Activated naive CD4-positive, alpha-beta T cell (primary cell): ENCODE measurements at regions not wholly inside any gene's neighbourhood (a gene's known extent, or its start where the extent isn't known, plus 50 kb on each side); places are given as distances from the start of the nearest gene placed in this dataset.

Experiments
- DNase-seq, 4 experiments: peaks; one replicate each; lab custom pipeline; 2025; lab: John Stamatoyannopoulos, UW

- no peak for DNase-seq
Observed at GRCh38 chr7:98565103-98565502, 52.0 kb upstream of the NPTX2 start.

DNA sequence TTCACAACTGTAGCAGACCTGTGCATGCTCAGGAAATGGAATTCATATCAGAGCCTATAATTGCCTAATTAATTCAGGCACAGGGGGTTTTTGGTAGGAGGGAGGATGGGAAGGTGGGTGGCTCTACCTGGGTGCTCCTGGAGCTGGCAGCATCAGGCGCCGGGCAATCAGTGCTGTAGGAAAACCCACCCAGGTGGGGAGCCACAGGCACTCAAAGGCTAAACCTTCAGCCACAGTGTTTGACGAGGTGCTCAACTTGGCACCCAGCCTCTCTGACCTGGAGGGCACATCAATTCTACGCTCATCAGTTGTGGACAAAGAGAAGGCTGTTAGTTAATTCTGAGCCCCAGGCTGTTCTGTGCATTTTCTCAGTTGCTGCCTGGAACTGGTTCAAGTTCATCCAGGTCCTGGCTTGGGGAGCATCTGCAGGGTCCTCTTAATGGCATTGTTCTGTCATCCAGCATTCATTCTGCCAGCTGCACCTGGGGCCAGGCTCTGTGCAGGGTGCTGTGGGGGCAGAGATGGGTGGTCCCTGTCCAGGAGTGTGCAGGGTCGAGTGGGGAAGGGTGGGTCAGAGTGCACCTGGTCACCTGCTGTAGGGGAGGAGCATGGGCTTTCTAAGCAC is 54.1 kb upstream of the NPTX2 start:
- no peak for DNase-seq

DNA sequence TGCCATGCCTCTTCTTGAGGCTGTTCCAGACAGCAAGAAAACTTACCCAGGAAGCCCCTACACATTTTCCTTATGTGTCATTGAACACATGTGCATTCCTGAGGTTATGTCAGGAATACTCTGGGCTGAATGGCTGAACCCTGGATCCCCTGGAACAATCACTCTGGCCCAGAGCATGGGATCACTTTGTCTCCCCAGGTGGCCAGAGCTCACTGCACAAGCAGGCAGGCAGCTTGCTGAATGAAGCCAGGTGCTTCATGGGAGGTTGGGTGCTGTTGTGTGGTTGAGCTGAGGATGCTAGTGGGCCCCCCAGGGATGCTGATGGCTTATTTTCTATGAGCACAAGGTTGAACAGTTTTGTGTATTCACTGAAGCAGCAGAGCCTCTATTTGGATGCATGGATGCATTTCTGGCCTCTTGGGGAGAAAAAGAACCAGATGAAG is 54.7 kb upstream of the NPTX2 start:
- DNase-seq = no peak

- no peak for DNase-seq
Observed at GRCh38 chr7:98559958-98560357, 57.1 kb upstream of the NPTX2 start.

DNA sequence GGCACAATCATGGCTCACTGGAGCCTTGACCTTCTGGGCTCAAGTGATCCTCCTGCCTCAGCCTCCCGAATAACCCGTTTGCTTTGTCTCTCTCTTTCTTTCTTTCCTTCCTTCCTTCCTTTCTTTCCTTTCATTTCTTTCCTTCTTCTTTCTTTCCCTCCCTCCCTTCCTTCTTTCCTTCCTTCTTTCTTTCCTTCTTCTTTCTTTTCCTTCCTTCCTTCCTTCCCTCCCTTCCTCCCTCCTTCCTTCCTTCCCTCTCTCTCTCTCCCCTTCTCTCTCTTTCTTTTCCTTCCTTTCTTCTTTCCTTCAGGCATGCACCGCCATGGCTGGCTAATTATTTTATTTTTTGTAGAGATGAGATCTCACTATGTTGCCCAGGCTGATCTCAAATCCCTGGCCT is 57.9 kb upstream of the NPTX2 start:
- no peak for DNase-seq

DNA sequence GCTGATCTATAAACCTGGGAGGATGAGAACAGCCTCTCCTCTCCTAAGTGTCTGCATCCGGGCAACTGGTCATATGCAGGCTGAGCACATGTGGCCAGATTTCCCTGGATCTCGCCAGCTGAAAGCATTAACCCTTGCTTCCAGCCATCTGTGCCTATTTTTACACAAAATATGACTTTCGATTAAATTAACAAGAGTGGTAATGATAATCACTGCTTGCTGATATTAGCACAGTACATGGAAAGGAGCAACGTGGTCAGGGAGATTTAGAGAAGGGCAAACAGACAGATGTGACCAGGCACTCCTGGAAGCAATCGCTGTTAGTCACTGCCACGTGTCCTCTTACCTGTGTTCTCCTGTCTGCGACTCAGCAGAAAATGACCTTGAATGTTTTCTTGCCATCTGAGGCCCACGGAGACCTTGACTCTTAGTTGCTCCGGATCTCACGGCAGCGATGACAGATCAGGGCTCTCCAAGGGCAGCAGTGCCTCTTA is 59.5 kb upstream of the NPTX2 start:
- no peak for DNase-seq

DNA sequence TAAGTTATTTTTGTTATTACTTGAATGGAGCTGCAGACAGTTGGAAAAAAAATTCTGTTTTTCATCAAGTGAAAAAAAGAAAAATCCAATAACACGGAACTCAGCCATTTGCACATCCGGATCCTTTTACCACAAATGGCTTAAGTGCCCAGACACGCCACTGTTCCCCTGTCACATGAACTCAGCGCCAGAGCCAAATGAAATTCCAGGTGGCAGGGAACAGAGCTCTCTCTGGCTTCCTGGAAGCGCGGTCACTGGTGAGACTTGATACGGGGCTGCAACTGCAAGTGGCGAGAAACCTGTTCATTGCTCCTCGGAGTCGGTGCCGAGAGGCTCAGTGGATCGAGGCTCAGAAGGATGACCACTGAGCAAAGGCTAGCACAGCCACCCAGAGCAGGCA is 60.8 kb upstream of the NPTX2 start:
- no peak for DNase-seq

DNA sequence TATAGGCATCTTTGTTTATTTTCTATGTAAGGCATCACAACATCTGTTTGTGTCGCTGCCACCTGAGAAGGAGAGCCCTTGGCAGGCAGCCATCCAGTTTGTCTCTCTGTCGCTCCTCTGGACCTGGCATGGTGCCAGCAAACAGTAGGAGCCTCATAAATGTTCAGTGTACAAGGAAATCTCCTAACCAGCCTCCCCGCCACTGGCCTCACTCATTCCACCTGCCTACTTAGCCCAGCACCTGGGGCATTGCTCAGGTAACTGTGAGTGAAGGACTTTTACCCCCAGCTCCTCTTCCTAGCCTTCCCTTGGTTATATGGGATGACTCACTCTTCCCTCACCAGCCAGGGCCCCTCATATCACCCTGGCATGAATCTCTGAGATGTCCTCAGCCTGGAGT is 61.7 kb upstream of the NPTX2 start:
- DNase-seq = no peak

GRCh38 chr7:98553666-98554065 is 63.4 kb upstream of the NPTX2 start:
- DNase-seq = no peak

- no peak for DNase-seq
Observed at GRCh38 chr7:98551611-98552273, 65.3 kb upstream of the NPTX2 start.

- DNase-seq = no peak
Observed at GRCh38 chr7:98548971-98549370, 68.1 kb upstream of the NPTX2 start.

- DNase-seq = no peak
Observed at GRCh38 chr7:98548370-98548769, 68.7 kb upstream of the NPTX2 start.

DNA sequence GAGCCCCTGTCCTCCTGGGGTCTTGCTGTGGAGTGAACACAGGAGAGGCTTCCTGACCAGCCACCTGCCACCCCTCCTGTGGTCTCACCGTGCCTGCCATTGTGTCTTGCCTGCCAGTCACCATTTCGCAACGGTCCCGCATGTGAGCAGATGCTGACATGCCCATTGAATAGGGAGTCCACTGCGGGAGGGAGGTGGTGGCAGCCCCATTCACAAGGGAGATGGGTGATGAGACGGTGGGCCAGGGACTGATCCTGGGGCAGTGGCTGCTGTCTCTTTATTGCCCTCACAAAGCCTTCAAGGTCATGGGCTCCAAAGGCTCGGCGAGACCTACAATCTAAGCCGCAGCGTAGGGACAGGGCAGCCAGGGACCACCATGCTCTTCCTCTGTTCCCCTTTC is 76.0 kb upstream of the NPTX2 start:
- no peak for DNase-seq

GRCh38 chr7:98539865-98540264 is 77.2 kb upstream of the NPTX2 start:
- DNase-seq = no peak

GRCh38 chr7:98536803-98537202 is 80.3 kb upstream of the NPTX2 start:
- DNase-seq = no peak

GRCh38 chr7:98534493-98534892 is 82.6 kb upstream of the NPTX2 start:
- DNase-seq = no peak

DNA sequence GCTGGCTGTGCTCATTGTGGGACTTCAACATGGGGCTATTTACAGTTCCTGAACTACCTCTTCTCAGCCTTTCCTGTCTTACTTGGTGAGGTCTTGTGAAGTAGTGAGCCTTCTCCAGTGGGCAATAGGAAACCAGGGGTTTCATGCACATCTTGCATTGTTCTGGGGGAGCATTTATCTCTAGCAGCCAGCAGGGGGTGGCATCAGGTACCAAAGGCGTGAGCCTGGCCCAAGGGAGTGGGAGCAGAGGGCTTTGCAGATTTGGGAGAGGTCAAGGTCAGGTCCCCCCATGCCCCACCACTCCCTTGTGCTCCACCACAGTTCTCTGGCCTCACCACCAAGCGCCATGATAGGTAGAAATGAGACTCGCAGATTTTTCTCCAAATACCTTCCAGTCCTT is 85.4 kb upstream of the NPTX2 start:
- no peak for DNase-seq

- DNase-seq = no peak
Observed at GRCh38 chr7:98528079-98528478, 89.0 kb upstream of the NPTX2 start.

- no peak for DNase-seq
Observed at GRCh38 chr7:98526059-98526458, 91.0 kb upstream of the NPTX2 start.

GRCh38 chr7:98521089-98521692 is 95.9 kb upstream of the NPTX2 start:
- no peak for DNase-seq

- DNase-seq = no peak
Observed at GRCh38 chr7:98520356-98520951, 96.6 kb upstream of the NPTX2 start.

DNA sequence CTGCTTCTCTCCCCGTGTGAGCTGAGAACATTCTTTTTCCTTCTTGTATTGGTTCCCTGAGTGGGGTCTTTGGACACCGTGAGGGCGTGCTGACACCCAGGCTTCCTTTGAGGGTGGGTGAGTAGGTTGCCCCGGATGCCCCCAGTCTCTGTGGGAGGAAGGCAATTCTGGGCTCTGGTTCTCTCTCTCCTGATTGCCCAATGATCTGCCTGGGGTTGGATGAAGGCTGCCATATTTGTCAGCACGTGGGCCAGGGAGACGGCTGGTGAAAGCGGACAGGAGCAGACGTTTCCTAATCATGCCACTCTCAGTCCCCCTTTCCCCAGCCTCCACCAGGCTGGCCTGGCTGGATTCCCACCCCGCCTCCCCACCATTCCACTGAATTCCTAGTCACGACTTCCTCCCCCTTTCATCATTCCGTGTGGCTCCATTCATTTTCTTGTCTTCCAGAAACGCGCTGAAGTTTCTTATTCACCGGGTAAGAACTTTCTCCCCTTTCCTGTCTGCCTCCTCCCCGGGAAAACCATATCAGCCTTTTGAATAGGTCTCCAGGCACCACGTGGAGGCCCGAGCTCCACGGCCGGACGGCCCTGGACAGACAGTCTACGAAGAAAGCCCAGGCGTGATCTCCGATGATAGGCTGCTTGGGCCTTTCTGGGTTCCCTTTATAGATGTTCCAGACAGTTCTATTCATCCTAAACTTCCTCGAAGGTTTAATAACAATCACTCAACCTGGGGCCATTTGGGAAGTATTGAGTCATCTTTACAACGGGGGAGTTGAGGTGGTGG is 98.7 kb upstream of the NPTX2 start:
- DNase-seq = no peak
